HG03135 (cell line): ENCODE measurements at regions not wholly inside any gene's neighbourhood (a gene's known extent, or its start where the extent isn't known, plus 50 kb on each side); places are given as distances from the start of the nearest gene placed in this dataset.
"Not testable (repeated sequence)": the region's sequence is repeated elsewhere in the genome, so short reads cannot be mapped to it uniquely, and the experiment has no call there.

Experiments
- ATAC-seq: cut with Tn5 transposase; IDR thresholded peaks from one replicate; pipeline ENCODE4 v1.9.1; 2021; ENCODE audit warnings: mild to moderate bottlenecking, moderate library complexity; ENCODE audit not compliant: unreplicated experiment

GRCh38 chr16:22675745-22676540 is 138.0 kb upstream of the HS3ST2 start:
- no peak for ATAC-seq

- no peak for ATAC-seq
Measured at GRCh38 chr16:22677024-22677830, 136.7 kb upstream of the HS3ST2 start.

DNA sequence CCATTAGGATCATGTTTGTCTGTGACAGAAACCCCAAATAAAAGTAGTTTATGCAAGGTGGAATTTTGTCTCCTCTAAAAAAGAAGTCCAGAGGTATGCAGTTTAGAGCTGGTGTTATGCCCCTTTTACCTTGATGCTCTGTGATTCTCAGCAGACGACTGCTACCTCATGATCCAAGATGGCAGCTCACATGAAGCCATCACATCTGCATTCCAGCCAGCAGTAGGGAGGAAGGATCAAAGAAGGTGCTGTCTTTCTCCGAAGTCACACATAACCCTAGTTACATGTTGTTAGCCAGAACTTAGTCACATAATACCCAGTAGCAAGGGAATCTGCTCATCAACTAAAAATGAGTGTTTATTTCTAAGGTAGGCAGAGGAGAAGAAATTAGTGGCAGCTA is 135.7 kb upstream of the HS3ST2 start:
- ATAC-seq, result no peak

- ATAC-seq, result no peak
Measured at GRCh38 chr16:22681554-22682291, 132.2 kb upstream of the HS3ST2 start.

DNA sequence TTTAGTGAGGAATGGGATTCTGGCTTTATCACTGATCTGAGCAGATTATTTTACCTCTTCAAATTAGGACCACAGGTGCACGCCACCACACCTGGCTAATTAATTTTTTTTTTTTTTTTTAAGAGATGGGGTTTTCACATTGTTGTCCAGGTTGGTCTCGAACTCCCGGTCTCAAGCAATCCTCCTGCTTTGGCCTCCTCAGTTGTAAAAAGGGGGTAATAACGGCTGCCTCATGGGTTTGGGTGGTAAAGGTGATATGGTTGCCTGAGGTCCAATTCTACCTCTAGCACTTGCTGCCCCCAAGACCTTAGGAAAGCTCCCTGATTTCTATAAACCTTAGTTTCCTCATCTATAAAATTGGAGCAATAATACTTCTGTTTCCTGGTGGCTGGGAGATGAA is 130.7 kb upstream of the HS3ST2 start:
- no peak for ATAC-seq

GRCh38 chr16:22683730-22684573 is 130.0 kb upstream of the HS3ST2 start:
- ATAC-seq, result no peak

DNA sequence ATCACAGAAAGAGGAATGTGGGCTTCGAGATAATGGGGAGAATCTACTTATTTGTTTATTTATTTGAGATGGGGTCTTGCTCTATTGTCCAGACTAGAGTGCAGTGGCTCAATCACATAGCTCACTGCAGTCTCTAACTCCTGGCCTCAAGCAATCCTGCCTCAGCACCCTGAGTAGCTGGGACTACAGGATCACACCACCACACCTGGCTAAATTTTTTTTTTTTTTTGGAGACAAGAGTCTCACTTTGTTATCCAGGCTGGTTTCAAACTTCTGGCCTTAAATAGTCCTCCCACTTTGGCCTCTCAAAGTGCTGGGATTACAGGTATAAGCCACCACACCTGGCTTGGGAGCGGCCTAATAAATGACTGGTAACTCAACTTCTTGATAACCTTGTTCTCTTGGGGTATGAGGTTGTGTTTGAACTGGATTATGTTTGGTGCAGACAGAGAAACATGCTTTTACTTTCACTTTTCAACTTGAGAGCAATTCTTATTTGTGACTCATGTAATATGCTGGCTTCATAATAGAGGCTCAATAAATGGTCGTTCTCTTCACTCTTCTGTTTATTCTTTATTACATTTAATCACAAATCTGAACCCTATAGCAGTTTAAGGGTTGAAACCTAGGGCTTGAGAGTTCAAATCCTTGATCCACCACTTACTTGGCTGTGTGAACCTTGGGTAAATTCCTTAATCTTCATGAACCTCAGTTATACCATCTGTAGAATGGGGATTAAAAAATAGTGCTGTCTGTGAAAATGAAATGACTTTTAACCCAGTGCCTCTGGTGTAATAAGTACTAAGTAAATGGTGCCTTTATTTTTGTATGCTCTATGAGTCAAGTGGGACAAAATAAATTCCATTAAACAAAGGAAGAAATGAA is 129.1 kb upstream of the HS3ST2 start:
- ATAC-seq, result no peak

GRCh38 chr16:22685459-22685830 is 128.5 kb upstream of the HS3ST2 start:
- no peak for ATAC-seq

DNA sequence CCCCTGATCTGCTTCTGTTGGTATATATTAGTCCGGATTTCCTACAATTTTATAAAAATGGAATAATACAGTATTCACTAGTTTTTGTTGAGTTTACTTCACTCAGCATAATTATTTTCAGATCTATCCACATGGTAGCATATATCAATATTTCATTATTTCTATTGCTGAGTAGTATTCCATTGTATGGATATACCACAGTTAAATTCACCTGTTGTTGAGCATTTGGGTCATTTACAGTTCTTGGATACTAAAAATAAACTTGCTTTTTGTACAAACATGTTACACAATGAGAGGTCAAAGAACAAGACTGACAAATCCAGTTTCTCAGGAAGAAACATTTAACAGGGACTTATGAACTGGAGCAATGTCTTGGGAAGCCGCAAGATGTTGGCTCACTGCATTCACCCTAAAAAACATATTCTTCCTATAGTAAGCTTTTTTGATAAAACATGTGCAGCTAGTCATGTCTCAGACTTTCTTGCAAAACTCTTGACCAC is 126.9 kb upstream of the HS3ST2 start:
- no peak for ATAC-seq

- ATAC-seq, result no peak
Measured at GRCh38 chr16:22688463-22688862, 125.5 kb upstream of the HS3ST2 start.

DNA sequence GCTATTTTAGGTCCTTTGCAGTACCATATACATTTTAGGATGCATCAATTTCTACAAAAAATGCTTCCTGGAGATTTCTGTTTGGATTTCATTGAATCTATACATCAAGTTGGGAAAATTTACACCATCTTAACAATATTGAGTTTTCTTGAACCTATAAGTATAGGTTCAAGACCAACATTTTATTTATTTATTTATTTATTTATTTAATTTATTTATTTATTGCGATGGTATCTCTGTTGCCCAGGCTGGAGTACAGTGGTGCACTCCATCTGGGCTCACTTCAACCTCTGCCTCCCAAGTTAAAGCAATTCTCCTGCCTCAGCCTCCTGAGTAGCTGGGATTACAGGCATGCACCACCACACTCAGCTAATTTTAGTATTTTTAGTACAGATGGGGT is 125.0 kb upstream of the HS3ST2 start:
- no peak for ATAC-seq

- no peak for ATAC-seq
Measured at GRCh38 chr16:22691335-22691734, 122.6 kb upstream of the HS3ST2 start.

GRCh38 chr16:22692034-22692433 is 121.9 kb upstream of the HS3ST2 start:
- ATAC-seq, result no peak

GRCh38 chr16:22692916-22693637 is 120.9 kb upstream of the HS3ST2 start:
- ATAC-seq, result no peak

DNA sequence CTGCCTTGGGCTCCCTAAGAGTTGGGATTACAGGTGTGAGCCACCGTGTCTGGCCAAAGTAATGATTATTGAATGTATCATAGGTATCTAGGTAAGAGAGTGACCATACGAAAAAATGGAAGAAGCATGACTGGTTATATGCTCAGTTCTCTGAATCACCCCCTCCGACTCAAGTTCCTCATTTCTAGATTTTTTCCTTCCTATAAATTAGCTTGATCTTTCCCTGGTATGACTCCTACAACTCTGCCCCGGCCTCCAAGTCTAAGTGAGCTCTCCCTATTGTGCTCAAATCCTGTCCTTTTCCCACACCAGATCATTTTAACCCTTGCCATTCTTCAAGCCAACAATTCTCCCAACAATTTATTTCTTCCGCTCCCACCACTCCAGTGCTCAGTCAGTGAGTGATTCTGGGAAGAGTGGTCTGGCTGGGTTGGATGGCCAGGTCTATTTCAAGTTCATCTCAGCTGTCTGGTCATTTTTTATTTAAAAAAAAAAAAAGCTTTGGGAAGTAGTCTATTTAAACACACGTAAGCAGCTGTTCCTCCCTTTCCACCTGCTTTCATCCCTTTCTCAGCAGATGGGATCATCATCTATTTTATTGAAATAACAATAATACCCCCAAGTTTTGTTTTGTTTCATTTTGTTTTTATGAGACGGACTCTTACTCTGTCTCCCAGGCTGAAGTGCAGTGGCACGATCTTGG is 120.2 kb upstream of the HS3ST2 start:
- ATAC-seq, result no peak

GRCh38 chr16:22694887-22695382 is 119.0 kb upstream of the HS3ST2 start:
- no peak for ATAC-seq

- ATAC-seq, result not testable (repeated sequence)
Measured at GRCh38 chr16:22695773-22696172, 118.2 kb upstream of the HS3ST2 start.

- ATAC-seq, result no peak
Measured at GRCh38 chr16:22699356-22699755, 114.6 kb upstream of the HS3ST2 start.
